ENCODE measurements at regions not wholly inside any gene's neighbourhood (a gene's known extent, or its start where the extent isn't known, plus 50 kb on each side); places are given as distances from the start of the nearest gene placed in this dataset.

GRCh38 chr7:27427416-27427815, 184.8 kb downstream of the EVX1 start:
- Histone ChIP-seq H3K27ac (ENCODE audit: low read depth, low read length) (no peak overlapping the region), H3K79me2 (ENCODE audit: control insufficient read depth, insufficient read depth, low read length) (no peaks in the 10 kb centered on the region), H3K9ac (ENCODE audit: low read length) (no peak overlapping the region), H3K18ac (ENCODE audit: low read length) (no peak overlapping the region), H2BK15ac (replicated peaks; ENCODE audit: low read depth) (no peak overlapping the region), H2BK120ac (ENCODE audit: low read depth, low read length) (no peak overlapping the region), H2AK5ac (ENCODE audit: low read length) (no peak overlapping the region), H3K23ac (ENCODE audit: low read length) (no peak overlapping the region), H3K27me3 (ENCODE audit: insufficient read depth, low read length, poor library complexity) (no peaks in the 10 kb centered on the region), H4K8ac (ENCODE audit: low read depth, low read length) (no peak overlapping the region), H3K36me3 (ENCODE audit: control insufficient read depth, insufficient read depth, low read length) (no peaks in the 10 kb centered on the region), H2BK5ac (ENCODE audit: low read length) (no peak overlapping the region), H3K79me1 (ENCODE audit: low read length) (no peaks in the 10 kb centered on the region), H3K56ac (ENCODE audit: low read length) (no peak overlapping the region), H3K4me2 (ENCODE audit: low read length) (no peak overlapping the region), H3K4ac (ENCODE audit: low read depth, low read length) (no peak overlapping the region), H3K4me1 (ENCODE audit: control insufficient read depth, low read depth, low read length) (no peaks in the 10 kb centered on the region), H4K5ac (ENCODE audit: low read length) (no peak overlapping the region), H3K4me3 (ENCODE audit: low read length) (no peak overlapping the region)
- no peak for DNase-seq
- no CpG with 5 or more reads among the region's 4 CpGs for WGBS (ENCODE audit: extremely low coverage, insufficient coverage, low lambda C conversion rate)

- Histone ChIP-seq H2BK15ac (replicated peaks; ENCODE audit: low read depth) (no peak overlapping the region), H3K9ac (ENCODE audit: low read length) (no peak overlapping the region), H3K27ac (ENCODE audit: low read depth, low read length) (no peak overlapping the region), H2AK5ac (ENCODE audit: low read length) (no peak overlapping the region), H3K23ac (ENCODE audit: low read length) (no peak overlapping the region), H4K5ac (ENCODE audit: low read length) (no peak overlapping the region), H3K56ac (ENCODE audit: low read length) (no peak overlapping the region), H3K18ac (ENCODE audit: low read length) (no peak overlapping the region), H3K79me2 (ENCODE audit: control insufficient read depth, insufficient read depth, low read length) (no peaks in the 10 kb centered on the region), H3K36me3 (ENCODE audit: control insufficient read depth, insufficient read depth, low read length) (no peaks in the 10 kb centered on the region), H3K4ac (ENCODE audit: low read depth, low read length) (no peak overlapping the region), H2BK120ac (ENCODE audit: low read depth, low read length) (no peak overlapping the region), H3K4me1 (ENCODE audit: control insufficient read depth, low read depth, low read length) (no peaks in the 10 kb centered on the region), H3K27me3 (ENCODE audit: insufficient read depth, low read length, poor library complexity) (no peaks in the 10 kb centered on the region), H3K79me1 (ENCODE audit: low read length) (no peaks in the 10 kb centered on the region), H3K4me2 (ENCODE audit: low read length) (no peak overlapping the region), H3K4me3 (ENCODE audit: low read length) (no peak overlapping the region), H2BK5ac (ENCODE audit: low read length) (no peak overlapping the region), H4K8ac (ENCODE audit: low read depth, low read length) (no peak overlapping the region)
- DNase-seq = no peak
- no CpG with 5 or more reads among the region's 2 CpGs for WGBS (ENCODE audit: extremely low coverage, insufficient coverage, low lambda C conversion rate)
Measured at GRCh38 chr7:27430105-27430504, 187.5 kb downstream of the EVX1 start.

DNA sequence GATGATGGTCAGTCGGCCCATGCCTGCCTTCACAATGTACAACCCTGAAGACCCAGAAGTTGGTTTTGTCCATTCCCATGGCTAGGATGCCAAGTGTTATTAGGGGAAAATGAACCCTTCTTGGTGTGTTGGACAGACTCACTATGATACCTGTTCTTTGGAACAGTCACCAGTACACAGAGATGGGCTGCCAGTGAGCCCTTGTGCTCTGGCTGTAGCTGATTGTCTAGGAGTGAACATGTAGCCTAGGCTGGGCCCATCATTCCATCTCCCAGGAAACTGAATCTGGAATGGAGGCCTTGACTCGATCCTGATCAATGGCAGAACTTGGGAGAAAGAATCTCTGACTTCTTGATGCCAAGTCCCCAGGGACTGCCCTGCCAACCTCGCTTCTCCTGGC, 188.9 kb downstream of the EVX1 start:
- WGBS (ENCODE audit: extremely low coverage, insufficient coverage, low lambda C conversion rate) = no CpG with 5 or more reads among the region's 3 CpGs
- H3K79me2 ChIP-seq (ENCODE audit: control insufficient read depth, insufficient read depth, low read length) = no peaks in the 10 kb centered on the region

DNA sequence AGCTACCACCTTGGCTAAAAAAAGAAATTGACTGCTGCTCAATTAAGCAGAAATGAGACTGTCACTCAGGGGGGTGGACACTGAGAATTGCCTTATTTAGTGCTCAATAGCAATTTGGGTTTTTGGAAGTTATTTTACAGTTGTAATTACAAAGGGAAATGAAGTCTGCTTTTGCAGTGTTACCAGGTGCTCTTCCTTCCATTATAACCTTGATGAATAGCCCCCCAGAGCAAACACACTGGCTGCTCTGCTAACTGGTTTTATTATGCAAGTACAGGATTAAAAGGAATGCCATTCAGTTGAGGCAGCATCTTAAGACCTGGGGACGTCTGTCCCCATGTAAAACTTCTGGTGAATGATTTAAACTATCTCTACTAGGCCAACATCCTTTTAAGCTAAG, 191.0 kb downstream of the EVX1 start:
- Histone ChIP-seq H3K36me3 (ENCODE audit: control insufficient read depth, insufficient read depth, low read length) (no peaks in the 10 kb centered on the region), H3K56ac (ENCODE audit: low read length) (no peak overlapping the region), H3K27ac (ENCODE audit: low read depth, low read length) (no peak overlapping the region), H3K18ac (ENCODE audit: low read length) (no peak overlapping the region), H3K4me1 (ENCODE audit: control insufficient read depth, low read depth, low read length) (no peaks in the 10 kb centered on the region), H3K9ac (ENCODE audit: low read length) (no peak overlapping the region), H2BK5ac (ENCODE audit: low read length) (no peak overlapping the region), H3K4me3 (ENCODE audit: low read length) (no peak overlapping the region), H3K79me2 (ENCODE audit: control insufficient read depth, insufficient read depth, low read length) (no peaks in the 10 kb centered on the region), H3K27me3 (ENCODE audit: insufficient read depth, low read length, poor library complexity) (no peaks in the 10 kb centered on the region), H3K79me1 (ENCODE audit: low read length) (no peaks in the 10 kb centered on the region), H2BK120ac (ENCODE audit: low read depth, low read length) (no peak overlapping the region), H2AK5ac (ENCODE audit: low read length) (no peak overlapping the region), H4K5ac (ENCODE audit: low read length) (no peak overlapping the region), H3K4me2 (ENCODE audit: low read length) (no peak overlapping the region), H3K23ac (ENCODE audit: low read length) (no peak overlapping the region), H4K8ac (ENCODE audit: low read depth, low read length) (no peak overlapping the region), H2BK15ac (replicated peaks; ENCODE audit: low read depth) (no peak overlapping the region), H3K4ac (ENCODE audit: low read depth, low read length) (no peak overlapping the region)
- no peak for DNase-seq
- no CpG with 5 or more reads among the region's 1 CpG for WGBS (ENCODE audit: extremely low coverage, insufficient coverage, low lambda C conversion rate)

More for the DNA sequence above, 188.9 kb downstream of the EVX1 start:
- H3K27ac ChIP-seq (ENCODE audit: low read depth, low read length) = no peak overlapping the region
- no peak overlapping the region for H3K56ac ChIP-seq (ENCODE audit: low read length)
- H3K79me1 ChIP-seq (ENCODE audit: low read length) = no peaks in the 10 kb centered on the region
- no peak overlapping the region for H4K8ac ChIP-seq (ENCODE audit: low read depth, low read length)
- H3K36me3 ChIP-seq (ENCODE audit: control insufficient read depth, insufficient read depth, low read length) = no peaks in the 10 kb centered on the region
- H3K4me3 ChIP-seq (ENCODE audit: low read length) = no peak overlapping the region
- H2BK15ac ChIP-seq (replicated peaks; ENCODE audit: low read depth) = no peak overlapping the region
- H2AK5ac ChIP-seq (ENCODE audit: low read length) = no peak overlapping the region
- no peak overlapping the region for H3K18ac ChIP-seq (ENCODE audit: low read length)
- H4K5ac ChIP-seq (ENCODE audit: low read length) = no peak overlapping the region
- no peak for DNase-seq
- H3K4me2 ChIP-seq (ENCODE audit: low read length) = no peak overlapping the region
- no peaks in the 10 kb centered on the region for H3K4me1 ChIP-seq (ENCODE audit: control insufficient read depth, low read depth, low read length)
- no peak overlapping the region for H2BK5ac ChIP-seq (ENCODE audit: low read length)
- H3K4ac ChIP-seq (ENCODE audit: low read depth, low read length) = no peak overlapping the region
- no peak overlapping the region for H3K23ac ChIP-seq (ENCODE audit: low read length)
- no peak overlapping the region for H2BK120ac ChIP-seq (ENCODE audit: low read depth, low read length)
- H3K9ac ChIP-seq (ENCODE audit: low read length) = no peak overlapping the region
- no peaks in the 10 kb centered on the region for H3K27me3 ChIP-seq (ENCODE audit: insufficient read depth, low read length, poor library complexity)

DNA sequence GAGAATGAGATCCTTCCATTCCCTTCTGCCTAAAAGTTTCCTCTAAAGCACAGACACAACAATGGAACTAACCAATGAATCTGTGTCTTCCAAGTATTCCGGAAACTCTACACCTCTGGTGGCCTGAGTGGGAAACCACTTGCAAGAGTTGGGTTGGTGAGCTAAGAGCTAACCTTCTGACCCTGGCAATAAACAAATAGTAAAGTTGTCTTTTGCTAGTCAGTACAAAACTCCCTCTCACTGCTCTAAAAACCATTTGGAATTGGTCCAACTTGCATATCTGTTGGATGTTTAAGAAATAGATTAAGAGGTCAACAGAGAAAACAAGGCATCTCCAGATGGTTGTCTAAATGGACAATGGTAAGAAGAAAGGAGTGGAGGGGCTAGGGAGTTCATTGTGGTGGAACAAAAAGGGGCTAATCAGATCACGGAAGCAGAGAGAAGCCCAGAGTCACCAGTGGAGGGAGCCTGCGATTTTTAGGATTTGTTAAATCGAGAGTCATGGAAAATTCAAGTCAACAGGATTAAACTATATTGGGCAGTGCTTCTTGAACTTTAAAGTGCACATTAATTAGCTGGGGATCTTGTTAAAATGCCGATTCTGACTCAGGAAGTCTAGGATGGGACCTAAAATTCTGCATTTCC, 192.3 kb downstream of the EVX1 start:
- Histone ChIP-seq H3K79me1 (ENCODE audit: low read length) (no peaks in the 10 kb centered on the region), H2BK15ac (replicated peaks; ENCODE audit: low read depth) (no peak overlapping the region), H3K4ac (ENCODE audit: low read depth, low read length) (no peak overlapping the region), H4K5ac (ENCODE audit: low read length) (no peak overlapping the region), H3K56ac (ENCODE audit: low read length) (no peak overlapping the region), H3K9ac (ENCODE audit: low read length) (no peak overlapping the region), H3K18ac (ENCODE audit: low read length) (no peak overlapping the region), H3K23ac (ENCODE audit: low read length) (no peak overlapping the region), H3K27me3 (ENCODE audit: insufficient read depth, low read length, poor library complexity) (no peaks in the 10 kb centered on the region), H3K36me3 (ENCODE audit: control insufficient read depth, insufficient read depth, low read length) (no peaks in the 10 kb centered on the region), H2BK120ac (ENCODE audit: low read depth, low read length) (no peak overlapping the region), H3K4me2 (ENCODE audit: low read length) (no peak overlapping the region), H3K27ac (ENCODE audit: low read depth, low read length) (no peak overlapping the region), H2AK5ac (ENCODE audit: low read length) (no peak overlapping the region), H4K8ac (ENCODE audit: low read depth, low read length) (no peak overlapping the region), H3K4me1 (ENCODE audit: control insufficient read depth, low read depth, low read length) (no peaks in the 10 kb centered on the region), H2BK5ac (ENCODE audit: low read length) (no peak overlapping the region), H3K79me2 (ENCODE audit: control insufficient read depth, insufficient read depth, low read length) (no peaks in the 10 kb centered on the region), H3K4me3 (ENCODE audit: low read length) (no peak overlapping the region)
- WGBS (ENCODE audit: extremely low coverage, insufficient coverage, low lambda C conversion rate) = no CpG with 5 or more reads among the region's 5 CpGs
- DNase-seq = peak; percentile 53

DNA sequence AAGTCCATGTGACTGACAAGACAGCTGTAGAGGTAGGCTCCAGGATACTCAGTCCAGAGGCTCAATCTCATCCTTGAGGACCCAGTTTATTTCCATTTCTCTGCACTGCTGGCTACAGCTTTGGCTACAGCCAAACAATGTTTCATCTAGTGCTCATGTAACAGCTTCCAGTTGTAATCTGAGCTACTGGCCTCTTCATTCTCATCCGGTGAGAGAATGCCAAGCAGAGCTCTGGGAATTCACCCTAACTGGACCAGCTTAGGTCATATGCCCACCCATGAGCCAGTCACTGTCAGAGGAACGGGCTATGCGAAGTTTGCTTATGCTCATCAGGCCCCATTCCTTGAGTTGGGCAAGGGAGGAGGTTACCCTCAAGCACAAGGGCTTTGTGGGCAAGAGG, 192.9 kb downstream of the EVX1 start:
- no peak overlapping the region for H3K56ac ChIP-seq (ENCODE audit: low read length)
- H3K9ac ChIP-seq (ENCODE audit: low read length) = no peak overlapping the region
- H3K4ac ChIP-seq (ENCODE audit: low read depth, low read length) = no peak overlapping the region
- no peak overlapping the region for H4K8ac ChIP-seq (ENCODE audit: low read depth, low read length)
- H2BK15ac ChIP-seq (replicated peaks; ENCODE audit: low read depth) = no peak overlapping the region
- H3K27ac ChIP-seq (ENCODE audit: low read depth, low read length) = no peak overlapping the region
- no peak overlapping the region for H3K23ac ChIP-seq (ENCODE audit: low read length)
- no peaks in the 10 kb centered on the region for H3K4me1 ChIP-seq (ENCODE audit: control insufficient read depth, low read depth, low read length)
- no peak overlapping the region for H3K18ac ChIP-seq (ENCODE audit: low read length)
- no peaks in the 10 kb centered on the region for H3K79me2 ChIP-seq (ENCODE audit: control insufficient read depth, insufficient read depth, low read length)
- H4K5ac ChIP-seq (ENCODE audit: low read length) = no peak overlapping the region
- H2BK120ac ChIP-seq (ENCODE audit: low read depth, low read length) = no peak overlapping the region
- no peaks in the 10 kb centered on the region for H3K79me1 ChIP-seq (ENCODE audit: low read length)
- no peaks in the 10 kb centered on the region for H3K27me3 ChIP-seq (ENCODE audit: insufficient read depth, low read length, poor library complexity)
- DNase-seq = peak; percentile 24
- H3K36me3 ChIP-seq (ENCODE audit: control insufficient read depth, insufficient read depth, low read length) = no peaks in the 10 kb centered on the region
- H3K4me2 ChIP-seq (ENCODE audit: low read length) = no peak overlapping the region
- no peak overlapping the region for H2AK5ac ChIP-seq (ENCODE audit: low read length)
- no CpG with 5 or more reads among the region's 3 CpGs for WGBS (ENCODE audit: extremely low coverage, insufficient coverage, low lambda C conversion rate)
- no peak overlapping the region for H3K4me3 ChIP-seq (ENCODE audit: low read length)
- no peak overlapping the region for H2BK5ac ChIP-seq (ENCODE audit: low read length)
